ENCODE measurements at regions not wholly inside any gene's neighbourhood (a gene's known extent, or its start where the extent isn't known, plus 50 kb on each side); places are given as distances from the start of the nearest gene placed in this dataset.
"Not testable (repeated sequence)": the region's sequence is repeated elsewhere in the genome, so short reads cannot be mapped to it uniquely, and the experiment has no call there.

GRCh38 chr5:154538492-154538891, 60.5 kb upstream of the HAND1 start:
- BruUV-seq (replicated peaks): no TSS peak
- no peak for TF ChIP-seq CTCF (IDR thresholded peaks at IDR 0.05; ENCODE audit: unreplicated experiment)
- Mint-ChIP-seq H3K27ac (ENCODE audit: unreplicated experiment) (no peak overlapping the region), H3K9me3 (ENCODE audit: low read depth, unreplicated experiment) (no peaks in the 10 kb centered on the region), H3K4me3 (ENCODE audit: low read depth, unreplicated experiment) (no peak overlapping the region), H3K27me3 (ENCODE audit: unreplicated experiment) (peaks cover 92% of the 10 kb centered on the region), H3K4me1 (ENCODE audit: low read depth, unreplicated experiment) (no peaks in the 10 kb centered on the region), H3K36me3 (ENCODE audit: insufficient read depth, unreplicated experiment) (no peaks in the 10 kb centered on the region)
- CTCF ChIA-PET: interaction anchor here (0.6 to 1.0 kb wide), 3 partner anchors 17 to 1499 kb away, joined by 3 to 4 read pairs (median 3); no protein-coding TSS in a partner anchor
- DNase-seq: no peak
- intact Hi-C loops (cut with micrococcal nuclease; ENCODE audit: unreplicated experiment): no loop called here

GRCh38 chr5:154536439-154536838, 58.4 kb upstream of the HAND1 start:
- H3K4me3 Mint-ChIP-seq (ENCODE audit: low read depth, unreplicated experiment); H3K4me1 Mint-ChIP-seq (ENCODE audit: low read depth, unreplicated experiment); H3K9me3 Mint-ChIP-seq (ENCODE audit: low read depth, unreplicated experiment); H3K27ac Mint-ChIP-seq (ENCODE audit: unreplicated experiment); DNase-seq; BruUV-seq (replicated peaks); CTCF ChIA-PET; H3K36me3 Mint-ChIP-seq (ENCODE audit: insufficient read depth, unreplicated experiment); intact Hi-C loops (cut with micrococcal nuclease; ENCODE audit: unreplicated experiment): not testable (repeated sequence)
- H3K27me3 Mint-ChIP-seq (ENCODE audit: unreplicated experiment): peaks cover 83% of the 10 kb centered on the region

- no peak for TF ChIP-seq CTCF (IDR thresholded peaks at IDR 0.05; ENCODE audit: unreplicated experiment)
- no TSS peak for BruUV-seq (replicated peaks)
- Mint-ChIP-seq H3K27me3 (ENCODE audit: unreplicated experiment) (peaks cover 74% of the 10 kb centered on the region), H3K4me3 (ENCODE audit: low read depth, unreplicated experiment) (no peak overlapping the region), H3K9me3 (ENCODE audit: low read depth, unreplicated experiment) (peaks cover 3% of the 10 kb centered on the region), H3K4me1 (ENCODE audit: low read depth, unreplicated experiment) (no peaks in the 10 kb centered on the region), H3K27ac (ENCODE audit: unreplicated experiment) (no peak overlapping the region), H3K36me3 (ENCODE audit: insufficient read depth, unreplicated experiment) (no peaks in the 10 kb centered on the region)
- DNase-seq: no peak
- intact Hi-C loops (cut with micrococcal nuclease; ENCODE audit: unreplicated experiment): no loop called here
- CTCF ChIA-PET: no interaction called here
Measured at GRCh38 chr5:154535535-154535934, 57.5 kb upstream of the HAND1 start.

GRCh38 chr5:154534457-154535050, 56.5 kb upstream of the HAND1 start:
- no peak overlapping the region for H3K4me3 Mint-ChIP-seq (ENCODE audit: low read depth, unreplicated experiment)
- no TSS peak for BruUV-seq (replicated peaks)
- no peak for TF ChIP-seq CTCF (IDR thresholded peaks at IDR 0.05; ENCODE audit: unreplicated experiment)
- intact Hi-C loops (cut with micrococcal nuclease; ENCODE audit: unreplicated experiment): no loop called here
- no peak for DNase-seq
- CTCF ChIA-PET: no interaction called here
- no peak overlapping the region for H3K27ac Mint-ChIP-seq (ENCODE audit: unreplicated experiment)
- H3K36me3 Mint-ChIP-seq (ENCODE audit: insufficient read depth, unreplicated experiment): no peaks in the 10 kb centered on the region
- H3K4me1 Mint-ChIP-seq (ENCODE audit: low read depth, unreplicated experiment): no peaks in the 10 kb centered on the region
- peaks cover 3% of the 10 kb centered on the region for H3K9me3 Mint-ChIP-seq (ENCODE audit: low read depth, unreplicated experiment)
- peaks cover 72% of the 10 kb centered on the region for H3K27me3 Mint-ChIP-seq (ENCODE audit: unreplicated experiment)

- no peaks in the 10 kb centered on the region for H3K4me1 Mint-ChIP-seq (ENCODE audit: low read depth, unreplicated experiment)
- H3K36me3 Mint-ChIP-seq (ENCODE audit: insufficient read depth, unreplicated experiment): no peaks in the 10 kb centered on the region
- no peak overlapping the region for H3K27ac Mint-ChIP-seq (ENCODE audit: unreplicated experiment)
- H3K27me3 Mint-ChIP-seq (ENCODE audit: unreplicated experiment): peaks cover 47% of the 10 kb centered on the region
- DNase-seq: no peak
- H3K4me3 Mint-ChIP-seq (ENCODE audit: low read depth, unreplicated experiment): no peak overlapping the region
- peaks cover 3% of the 10 kb centered on the region for H3K9me3 Mint-ChIP-seq (ENCODE audit: low read depth, unreplicated experiment)
- intact Hi-C loops (cut with micrococcal nuclease; ENCODE audit: unreplicated experiment): no loop called here
- no peak for TF ChIP-seq CTCF (IDR thresholded peaks at IDR 0.05; ENCODE audit: unreplicated experiment)
- no TSS peak for BruUV-seq (replicated peaks)
- CTCF ChIA-PET: no interaction called here
Measured at GRCh38 chr5:154529282-154529681, 51.3 kb upstream of the HAND1 start.
